ENCODE measurements at regions not wholly inside any gene's neighbourhood (a gene's known extent, or its start where the extent isn't known, plus 50 kb on each side); places are given as distances from the start of the nearest gene placed in this dataset.
"Not testable (repeated sequence)": the region's sequence is repeated elsewhere in the genome, so short reads cannot be mapped to it uniquely, and the experiment has no call there.

- Mint-ChIP-seq H3K4me3 (no peak overlapping the region), H3K4me1 (no peaks in the 10 kb centered on the region), H3K9me3 (no peaks in the 10 kb centered on the region), H3K27ac (no peak overlapping the region), H3K36me3 (no peaks in the 10 kb centered on the region), H3K27me3 (peaks cover 17% of the 10 kb centered on the region)
Observed at GRCh38 chr9:90489066-90489465, 153.6 kb downstream of the DIRAS2 start.

- Mint-ChIP-seq H3K4me3 (no peak overlapping the region), H3K4me1 (no peaks in the 10 kb centered on the region), H3K36me3 (no peaks in the 10 kb centered on the region), H3K9me3 (no peaks in the 10 kb centered on the region), H3K27me3 (peaks cover 4% of the 10 kb centered on the region), H3K27ac (no peak overlapping the region)
Observed at GRCh38 chr9:90499761-90500160, 142.9 kb downstream of the DIRAS2 start.

- no peaks in the 10 kb centered on the region for H3K36me3 Mint-ChIP-seq
- no peak overlapping the region for H3K4me3 Mint-ChIP-seq
- no peak overlapping the region for H3K27ac Mint-ChIP-seq
- no peaks in the 10 kb centered on the region for H3K4me1 Mint-ChIP-seq
- H3K27me3 Mint-ChIP-seq = peaks cover 4% of the 10 kb centered on the region
- H3K9me3 Mint-ChIP-seq = no peaks in the 10 kb centered on the region
Observed at GRCh38 chr9:90502134-90502533, 140.5 kb downstream of the DIRAS2 start.

GRCh38 chr9:90504486-90504885 is 138.1 kb downstream of the DIRAS2 start:
- Mint-ChIP-seq H3K27me3 (peaks cover 4% of the 10 kb centered on the region), H3K36me3 (no peaks in the 10 kb centered on the region), H3K4me1 (no peaks in the 10 kb centered on the region), H3K4me3 (no peak overlapping the region), H3K9me3 (no peaks in the 10 kb centered on the region), H3K27ac (no peak overlapping the region)

GRCh38 chr9:90505695-90506094 is 136.9 kb downstream of the DIRAS2 start:
- no peaks in the 10 kb centered on the region for H3K36me3 Mint-ChIP-seq
- H3K27me3 Mint-ChIP-seq = peaks cover 4% of the 10 kb centered on the region
- no peak overlapping the region for H3K27ac Mint-ChIP-seq
- no peaks in the 10 kb centered on the region for H3K4me1 Mint-ChIP-seq
- H3K4me3 Mint-ChIP-seq = no peak overlapping the region
- no peaks in the 10 kb centered on the region for H3K9me3 Mint-ChIP-seq

GRCh38 chr9:90506402-90506801 is 136.2 kb downstream of the DIRAS2 start:
- H3K27me3 Mint-ChIP-seq, H3K27ac Mint-ChIP-seq, H3K4me3 Mint-ChIP-seq, H3K9me3 Mint-ChIP-seq, H3K36me3 Mint-ChIP-seq, H3K4me1 Mint-ChIP-seq: not testable (repeated sequence)

GRCh38 chr9:90507621-90508020 is 135.0 kb downstream of the DIRAS2 start:
- Mint-ChIP-seq H3K4me1 (no peaks in the 10 kb centered on the region), H3K36me3 (no peaks in the 10 kb centered on the region), H3K4me3 (no peak overlapping the region), H3K27ac (no peak overlapping the region), H3K27me3 (peaks cover 4% of the 10 kb centered on the region), H3K9me3 (no peaks in the 10 kb centered on the region)

GRCh38 chr9:90508940-90509339 is 133.7 kb downstream of the DIRAS2 start:
- Mint-ChIP-seq H3K4me3 (no peak overlapping the region), H3K9me3 (no peaks in the 10 kb centered on the region), H3K4me1 (no peaks in the 10 kb centered on the region), H3K27me3 (no peaks in the 10 kb centered on the region), H3K36me3 (no peaks in the 10 kb centered on the region), H3K27ac (no peak overlapping the region)

- Mint-ChIP-seq H3K27me3 (peaks cover 2% of the 10 kb centered on the region), H3K9me3 (no peaks in the 10 kb centered on the region), H3K4me1 (no peaks in the 10 kb centered on the region), H3K36me3 (no peaks in the 10 kb centered on the region), H3K27ac (no peak overlapping the region), H3K4me3 (no peak overlapping the region)
Observed at GRCh38 chr9:90511711-90512110, 130.9 kb downstream of the DIRAS2 start.

- H3K27me3 Mint-ChIP-seq = peaks cover 2% of the 10 kb centered on the region
- H3K36me3 Mint-ChIP-seq = no peaks in the 10 kb centered on the region
- H3K4me3 Mint-ChIP-seq = no peak overlapping the region
- no peaks in the 10 kb centered on the region for H3K9me3 Mint-ChIP-seq
- H3K27ac Mint-ChIP-seq = no peak overlapping the region
- H3K4me1 Mint-ChIP-seq = no peaks in the 10 kb centered on the region
Observed at GRCh38 chr9:90514877-90515276, 127.7 kb downstream of the DIRAS2 start.

GRCh38 chr9:90515510-90515909 is 127.1 kb downstream of the DIRAS2 start:
- Mint-ChIP-seq H3K27me3 (peaks cover 2% of the 10 kb centered on the region), H3K36me3 (no peaks in the 10 kb centered on the region)

GRCh38 chr9:90517103-90517502 is 125.5 kb downstream of the DIRAS2 start:
- no peaks in the 10 kb centered on the region for H3K36me3 Mint-ChIP-seq
- no peaks in the 10 kb centered on the region for H3K9me3 Mint-ChIP-seq

More at GRCh38 chr9:90515510-90515909, 127.1 kb downstream of the DIRAS2 start:
- Mint-ChIP-seq H3K4me3 (no peak overlapping the region), H3K4me1 (no peaks in the 10 kb centered on the region), H3K27ac (no peak overlapping the region), H3K9me3 (no peaks in the 10 kb centered on the region)

GRCh38 chr9:90521811-90522570 is 120.6 kb downstream of the DIRAS2 start:
- Mint-ChIP-seq H3K4me3 (no peak overlapping the region), H3K4me1 (no peaks in the 10 kb centered on the region), H3K36me3 (no peaks in the 10 kb centered on the region), H3K9me3 (no peaks in the 10 kb centered on the region), H3K27me3 (peaks cover 6% of the 10 kb centered on the region), H3K27ac (no peak overlapping the region)

More at GRCh38 chr9:90517103-90517502, 125.5 kb downstream of the DIRAS2 start:
- Mint-ChIP-seq H3K4me3 (no peak overlapping the region), H3K27me3 (peaks cover 5% of the 10 kb centered on the region), H3K27ac (no peak overlapping the region), H3K4me1 (no peaks in the 10 kb centered on the region)

- Mint-ChIP-seq H3K27ac (no peak overlapping the region), H3K27me3 (peaks cover 8% of the 10 kb centered on the region), H3K36me3 (no peaks in the 10 kb centered on the region), H3K4me1 (no peaks in the 10 kb centered on the region), H3K4me3 (no peak overlapping the region), H3K9me3 (no peaks in the 10 kb centered on the region)
Observed at GRCh38 chr9:90523958-90524357, 118.7 kb downstream of the DIRAS2 start.

GRCh38 chr9:90526386-90526785 is 116.2 kb downstream of the DIRAS2 start:
- Mint-ChIP-seq H3K9me3 (no peaks in the 10 kb centered on the region), H3K4me3 (no peak overlapping the region), H3K36me3 (no peaks in the 10 kb centered on the region), H3K27me3 (peaks cover 11% of the 10 kb centered on the region), H3K4me1 (no peaks in the 10 kb centered on the region), H3K27ac (no peak overlapping the region)

GRCh38 chr9:90536094-90536493 is 106.5 kb downstream of the DIRAS2 start:
- peaks cover 27% of the 10 kb centered on the region for H3K27me3 Mint-ChIP-seq
- not testable (repeated sequence) for H3K4me1 Mint-ChIP-seq, H3K9me3 Mint-ChIP-seq, H3K36me3 Mint-ChIP-seq, H3K4me3 Mint-ChIP-seq, H3K27ac Mint-ChIP-seq

GRCh38 chr9:90538566-90538965 is 104.1 kb downstream of the DIRAS2 start:
- H3K4me1 Mint-ChIP-seq = no peaks in the 10 kb centered on the region
- H3K9me3 Mint-ChIP-seq = no peaks in the 10 kb centered on the region
- H3K36me3 Mint-ChIP-seq = no peaks in the 10 kb centered on the region
- H3K27ac Mint-ChIP-seq = no peak overlapping the region
- H3K27me3 Mint-ChIP-seq = peaks cover 21% of the 10 kb centered on the region
- H3K4me3 Mint-ChIP-seq = no peak overlapping the region

Data from activated naive CD4-positive, alpha-beta T cell treated with anti-CD3 and anti-CD28 coated beads, Interleukin-2, amount 50 U/mL, for 24 hours (primary cell).